ENCODE measurements at regions not wholly inside any gene's neighbourhood (a gene's known extent, or its start where the extent isn't known, plus 50 kb on each side); places are given as distances from the start of the nearest gene placed in this dataset.

DNA sequence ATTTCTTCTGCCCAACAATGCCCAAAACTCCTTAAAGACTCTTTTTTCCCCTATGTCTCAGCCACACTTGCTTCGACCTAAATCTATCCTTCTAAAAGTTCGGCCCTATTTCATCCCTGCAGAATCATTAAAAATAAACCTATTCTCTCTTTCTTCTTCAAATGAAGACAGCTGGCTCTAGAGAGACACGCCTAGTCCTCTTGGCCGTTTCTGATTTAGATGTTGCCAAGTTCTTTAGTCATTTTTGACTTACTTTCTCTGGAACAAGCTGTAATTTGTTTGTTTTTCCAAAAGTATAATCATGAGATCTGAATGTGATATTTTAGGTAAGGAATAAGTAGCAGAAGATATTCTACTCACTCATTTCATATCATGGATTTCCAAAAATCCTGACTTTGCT is 211.6 kb downstream of the CENPC start:
- Histone ChIP-seq H3K36me3 (no peaks in the 10 kb centered on the region), H3K9me3 (no peaks in the 10 kb centered on the region), H3K27me3 (no peaks in the 10 kb centered on the region), H3K27ac (replicated peaks in 1 of 4) (no peak overlapping the region), H3K4me3 (no peak overlapping the region), H3K4me1 (no peaks in the 10 kb centered on the region)
- TF ChIP-seq POLR2A (IDR thresholded peaks at IDR 0.05; ENCODE audit: low read depth) (no peak), EP300 (IDR thresholded peaks at IDR 0.05) (no peak), POLR2AphosphoS5 (IDR thresholded peaks at IDR 0.05) (no peak), CTCF (IDR thresholded peaks at IDR 0.05) (no peak)
- DNase-seq (ENCODE audit: extremely low spot score), result no peak
- intact Hi-C loops (cut with DNase I), result no loop called here
- 46% methylated on average over 4 of the region's 4 CpGs for WGBS

GRCh38 chr4:67332627-67333026 is 212.7 kb downstream of the CENPC start:
- no peak overlapping the region for H3K27ac ChIP-seq (replicated peaks in 1 of 4)
- H3K27me3 ChIP-seq, result peaks cover 0 to 4% (median 0%) of the 10 kb centered on the region in 4 donors
- no peak overlapping the region for H3K4me3 ChIP-seq
- TF ChIP-seq CTCF (IDR thresholded peaks at IDR 0.05), result peak in 1 of 3 experiments; percentile 16
- TF ChIP-seq POLR2AphosphoS5 (IDR thresholded peaks at IDR 0.05), result no peak
- no peak for TF ChIP-seq POLR2A (IDR thresholded peaks at IDR 0.05; ENCODE audit: low read depth)
- no peak for TF ChIP-seq EP300 (IDR thresholded peaks at IDR 0.05)
- intact Hi-C loops (cut with DNase I), result no loop called here
- H3K4me1 ChIP-seq, result no peaks in the 10 kb centered on the region
- no peak for DNase-seq (ENCODE audit: extremely low spot score)
- H3K36me3 ChIP-seq, result no peaks in the 10 kb centered on the region
- 36% methylated on average over 4 of the region's 4 CpGs for WGBS
- no peaks in the 10 kb centered on the region for H3K9me3 ChIP-seq

GRCh38 chr4:67328393-67328792 is 216.9 kb downstream of the CENPC start:
- no peak for DNase-seq (ENCODE audit: extremely low spot score)
- peaks cover 0 to 4% (median 0%) of the 10 kb centered on the region in 4 donors for H3K4me1 ChIP-seq
- H3K36me3 ChIP-seq, result no peaks in the 10 kb centered on the region
- no peak overlapping the region for H3K4me3 ChIP-seq
- peaks cover 0 to 11% (median 0%) of the 10 kb centered on the region in 4 donors for H3K27me3 ChIP-seq
- intact Hi-C loops (cut with DNase I), result loop anchor here (5.0 kb wide), 1 partner anchor 241 kb away; no protein-coding TSS in a partner anchor
- 61% methylated on average over 1 of the region's 1 CpG for WGBS
- no peaks in the 10 kb centered on the region for H3K9me3 ChIP-seq
- H3K27ac ChIP-seq (replicated peaks in 1 of 4), result no peak overlapping the region
- TF ChIP-seq POLR2AphosphoS5 (IDR thresholded peaks at IDR 0.05) (no peak), CTCF (IDR thresholded peaks at IDR 0.05) (no peak), EP300 (IDR thresholded peaks at IDR 0.05) (no peak), POLR2A (IDR thresholded peaks at IDR 0.05; ENCODE audit: low read depth) (no peak)

DNA sequence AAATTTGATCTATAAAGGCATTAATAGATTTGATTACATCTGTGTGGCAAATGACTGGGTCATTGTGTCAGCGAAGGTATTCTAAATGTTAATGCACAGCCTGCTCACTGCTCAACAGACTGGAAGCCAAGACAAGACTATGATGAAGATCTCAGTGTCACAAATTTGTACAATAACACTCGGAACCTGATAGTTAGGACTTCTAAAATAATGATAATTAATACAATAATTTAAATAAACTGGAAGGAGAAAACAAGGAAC is 217.4 kb downstream of the CENPC start:
- no peak for TF ChIP-seq CTCF (IDR thresholded peaks at IDR 0.05)
- TF ChIP-seq POLR2AphosphoS5 (IDR thresholded peaks at IDR 0.05), result no peak
- no peak for TF ChIP-seq POLR2A (IDR thresholded peaks at IDR 0.05; ENCODE audit: low read depth)
- no peak for TF ChIP-seq EP300 (IDR thresholded peaks at IDR 0.05)
- WGBS, result 57% methylated on average over 2 of the region's 2 CpGs
- Histone ChIP-seq H3K27ac (replicated peaks in 1 of 4) (no peak overlapping the region), H3K36me3 (no peaks in the 10 kb centered on the region), H3K27me3 (peaks cover 0 to 11% (median 0%) of the 10 kb centered on the region in 4 donors), H3K4me3 (no peak overlapping the region), H3K9me3 (no peaks in the 10 kb centered on the region), H3K4me1 (peaks cover 0 to 4% (median 0%) of the 10 kb centered on the region in 4 donors)
- DNase-seq (ENCODE audit: extremely low spot score), result no peak
- intact Hi-C loops (cut with DNase I), result loop anchor here (5.0 kb wide), 1 partner anchor 241 kb away; no protein-coding TSS in a partner anchor

Data from esophagus muscularis mucosa (tissue), 4 donors.